Parathyroid adenoma (tissue), 2 donors: ENCODE measurements at regions not wholly inside any gene's neighbourhood (a gene's known extent, or its start where the extent isn't known, plus 50 kb on each side); places are given as distances from the start of the nearest gene placed in this dataset.

ENCODE experiments used
- H2AFZ ChIP-seq: fragments of 300-600 bp; sonication (generic); one replicate; pipeline ENCODE4 v1.7.0; 2017; ENCODE audit warnings: antibody characterized with exemption, mild to moderate bottlenecking
- H3K27ac ChIP-seq: fragments of 300-600 bp; sonication (generic); one replicate; pipeline ENCODE4 v1.7.0; 2017
- H3K27me3 ChIP-seq: fragments of 300-600 bp; sonication (generic); one replicate; pipeline ENCODE4 v1.7.0; 2017; ENCODE audit warnings: low read length; ENCODE audit not compliant: control insufficient read depth, insufficient read depth
- H3K36me3 ChIP-seq: fragments of 300-600 bp; sonication (generic); one replicate; pipeline ENCODE4 v1.7.0; 2017; ENCODE audit warnings: low read length; ENCODE audit not compliant: control insufficient read depth, insufficient read depth
- H3K4me1 ChIP-seq: fragments of 300-600 bp; sonication (generic); one replicate; pipeline ENCODE4 v1.7.0; 2017; ENCODE audit warnings: control low read depth
- H3K4me2 ChIP-seq: fragments of 300-600 bp; sonication (generic); one replicate; pipeline ENCODE4 v1.7.0; 2017; ENCODE audit warnings: low read length
- H3K4me3 ChIP-seq: fragments of 300-600 bp; sonication (generic); one replicate; pipeline ENCODE4 v1.7.0; 2017; ENCODE audit warnings: low read depth, low read length
- H3K79me2 ChIP-seq: fragments of 300-600 bp; sonication (generic); one replicate; pipeline ENCODE4 v1.7.0; 2017; ENCODE audit warnings: control low read depth
- H3K9ac ChIP-seq: fragments of 300-600 bp; sonication (generic); one replicate; pipeline ENCODE4 v1.7.0; 2017; ENCODE audit warnings: mild to moderate bottlenecking
- H3K9me3 ChIP-seq: fragments of 300-600 bp; sonication (generic); one replicate; pipeline ENCODE4 v1.7.0; 2017; ENCODE audit warnings: low read length; ENCODE audit not compliant: control insufficient read depth
- TF ChIP-seq, protein P1 (sequence below): fragments of 300-600 bp; sonication (generic); IDR thresholded peaks from one replicate; pipeline ENCODE4 v1.7.0; 2017; ENCODE audit warnings: antibody characterized with exemption, mild to moderate bottlenecking
- donor health status: primary hyperparathyroidism.

- Histone ChIP-seq H3K27ac (no peak overlapping the region), H3K36me3 (no peaks in the 10 kb centered on the region), H3K27me3 (no peaks in the 10 kb centered on the region), H3K4me1 (no peaks in the 10 kb centered on the region), H3K9me3 (no peaks in the 10 kb centered on the region), H3K79me2 (no peaks in the 10 kb centered on the region), H2AFZ (no peak overlapping the region), H3K4me2 (no peak overlapping the region), H3K4me3 (no peak overlapping the region), H3K9ac (no peak overlapping the region)
- TF ChIP-seq, protein P1, sequence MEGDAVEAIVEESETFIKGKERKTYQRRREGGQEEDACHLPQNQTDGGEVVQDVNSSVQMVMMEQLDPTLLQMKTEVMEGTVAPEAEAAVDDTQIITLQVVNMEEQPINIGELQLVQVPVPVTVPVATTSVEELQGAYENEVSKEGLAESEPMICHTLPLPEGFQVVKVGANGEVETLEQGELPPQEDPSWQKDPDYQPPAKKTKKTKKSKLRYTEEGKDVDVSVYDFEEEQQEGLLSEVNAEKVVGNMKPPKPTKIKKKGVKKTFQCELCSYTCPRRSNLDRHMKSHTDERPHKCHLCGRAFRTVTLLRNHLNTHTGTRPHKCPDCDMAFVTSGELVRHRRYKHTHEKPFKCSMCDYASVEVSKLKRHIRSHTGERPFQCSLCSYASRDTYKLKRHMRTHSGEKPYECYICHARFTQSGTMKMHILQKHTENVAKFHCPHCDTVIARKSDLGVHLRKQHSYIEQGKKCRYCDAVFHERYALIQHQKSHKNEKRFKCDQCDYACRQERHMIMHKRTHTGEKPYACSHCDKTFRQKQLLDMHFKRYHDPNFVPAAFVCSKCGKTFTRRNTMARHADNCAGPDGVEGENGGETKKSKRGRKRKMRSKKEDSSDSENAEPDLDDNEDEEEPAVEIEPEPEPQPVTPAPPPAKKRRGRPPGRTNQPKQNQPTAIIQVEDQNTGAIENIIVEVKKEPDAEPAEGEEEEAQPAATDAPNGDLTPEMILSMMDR = no peak
These were observed 82.9 kb upstream of the WDR11 start for GRCh38 chr10:120768227-120768626.

GRCh38 chr10:120770496-120770895 is 80.7 kb upstream of the WDR11 start:
- Histone ChIP-seq H3K9ac (no peak overlapping the region), H3K4me2 (no peak overlapping the region), H3K27me3 (no peaks in the 10 kb centered on the region), H2AFZ (no peak overlapping the region), H3K4me1 (no peaks in the 10 kb centered on the region), H3K79me2 (no peaks in the 10 kb centered on the region), H3K9me3 (no peaks in the 10 kb centered on the region), H3K36me3 (no peaks in the 10 kb centered on the region), H3K4me3 (no peak overlapping the region), H3K27ac (no peak overlapping the region)
- TF ChIP-seq, protein P1 = no peak

DNA sequence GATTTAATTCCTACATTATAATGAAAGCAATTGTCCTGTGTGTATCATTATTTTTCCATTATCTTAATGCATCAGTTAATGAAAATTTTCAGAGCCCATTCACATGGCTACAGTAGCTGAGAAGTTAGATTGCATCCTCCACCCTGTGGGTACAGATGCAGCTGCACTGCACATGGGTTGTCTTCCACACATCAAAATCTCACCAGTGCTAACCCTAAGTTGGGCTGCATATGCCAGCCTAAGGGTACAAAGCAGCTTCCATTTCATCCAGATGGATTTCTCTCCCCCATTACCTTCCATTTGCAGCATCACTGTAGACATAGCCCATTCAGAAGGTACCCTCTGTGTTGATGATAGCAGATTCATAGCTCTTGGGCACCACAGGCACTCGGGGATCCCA is 74.7 kb upstream of the WDR11 start:
- TF ChIP-seq, protein P1 = no peak
- H3K27me3 ChIP-seq = no peaks in the 10 kb centered on the region
- H3K36me3 ChIP-seq = no peaks in the 10 kb centered on the region
- no peak overlapping the region for H3K4me3 ChIP-seq
- no peak overlapping the region for H3K27ac ChIP-seq
- no peak overlapping the region for H3K4me2 ChIP-seq
- H3K4me1 ChIP-seq = no peaks in the 10 kb centered on the region
- no peaks in the 10 kb centered on the region for H3K9me3 ChIP-seq
- no peak overlapping the region for H3K9ac ChIP-seq
- no peak overlapping the region for H2AFZ ChIP-seq
- no peaks in the 10 kb centered on the region for H3K79me2 ChIP-seq

- Histone ChIP-seq H3K79me2 (no peaks in the 10 kb centered on the region), H3K4me2 (no peak overlapping the region), H3K27ac (no peak overlapping the region), H3K4me1 (no peaks in the 10 kb centered on the region), H3K4me3 (no peak overlapping the region), H3K9me3 (no peaks in the 10 kb centered on the region), H3K27me3 (no peaks in the 10 kb centered on the region), H3K36me3 (no peaks in the 10 kb centered on the region), H2AFZ (no peak overlapping the region), H3K9ac (no peak overlapping the region)
- TF ChIP-seq, protein P1 = no peak
These were observed 68.8 kb upstream of the WDR11 start for GRCh38 chr10:120782336-120782735.

- Histone ChIP-seq H3K4me2 (no peak overlapping the region), H3K4me1 (no peaks in the 10 kb centered on the region), H3K27me3 (no peaks in the 10 kb centered on the region), H3K4me3 (no peak overlapping the region), H3K9me3 (no peaks in the 10 kb centered on the region), H3K36me3 (no peaks in the 10 kb centered on the region), H3K27ac (no peak overlapping the region), H3K79me2 (no peaks in the 10 kb centered on the region), H2AFZ (no peak overlapping the region), H3K9ac (no peak overlapping the region)
- TF ChIP-seq, protein P1 = no peak
These were observed 68.1 kb upstream of the WDR11 start for GRCh38 chr10:120783098-120783497.
